ENCODE measurements at regions not wholly inside any gene's neighbourhood (a gene's known extent, or its start where the extent isn't known, plus 50 kb on each side); places are given as distances from the start of the nearest gene placed in this dataset.
A peak's percentile ranks its signal among the peaks of the same experiment; 100 is the strongest.

GRCh38 chr10:29841724-29842649 is 207.2 kb upstream of the SVIL start:
- no peaks in the 10 kb centered on the region for H3K9me3 ChIP-seq
- peak overlapping the region in 1 of 4 donors; percentile 0 for H3K4me3 ChIP-seq
- in situ Hi-C loops (cut with MboI; ENCODE audit: low pct_ligation_motif_present in 1 of 4, low pct_unique_long_range_greater_than_20kb in 1 of 4, low sequenced_read_pairs in 3 of 4), result no loop called here
- no peaks in the 10 kb centered on the region for H3K36me3 ChIP-seq
- peak overlapping the region; percentile 81 to 89 (median 84) for H3K27ac ChIP-seq
- peak; percentile 47 for DNase-seq
- H3K27me3 ChIP-seq, result no peaks in the 10 kb centered on the region
- intact Hi-C loops (cut with DNase I; ENCODE audit: low total_unique reads), result loop anchor here (5.0 kb wide), 1 partner anchor 40 kb away; no protein-coding TSS in a partner anchor
- peaks cover 0 to 22% (median 5%) of the 10 kb centered on the region in 4 donors for H3K4me1 ChIP-seq
- WGBS, 2 donors (ENCODE audit: low coverage in 1 of 2), result 60% methylated on average over 16 of the region's 16 CpGs; no CpG with 5 or more reads in 1 of the 2 donors
- TF ChIP-seq POLR2A (IDR thresholded peaks at IDR 0.05), result no peak
- peak; percentile 65 to 83 (median 79) for TF ChIP-seq POLR2AphosphoS5 (IDR thresholded peaks at IDR 0.05)
- TF ChIP-seq CTCF (IDR thresholded peaks at IDR 0.05), result no peak
- peak; percentile 92 for TF ChIP-seq EP300 (IDR thresholded peaks at IDR 0.05; ENCODE audit: low read depth)

- Histone ChIP-seq H3K27me3 (no peaks in the 10 kb centered on the region), H3K4me1 (peaks cover 0 to 22% (median 5%) of the 10 kb centered on the region in 4 donors), H3K27ac (peak overlapping the region; percentile 81 to 89 (median 84)), H3K36me3 (no peaks in the 10 kb centered on the region), H3K4me3 (no peak overlapping the region), H3K9me3 (no peaks in the 10 kb centered on the region)
- TF ChIP-seq POLR2AphosphoS5 (IDR thresholded peaks at IDR 0.05) (no peak), EP300 (IDR thresholded peaks at IDR 0.05; ENCODE audit: low read depth) (no peak)
- no peak for DNase-seq
- intact Hi-C loops (cut with DNase I; ENCODE audit: low total_unique reads), result loop anchor here (5.0 kb wide), 1 partner anchor 38 kb away; no protein-coding TSS in a partner anchor
- WGBS, 2 donors (ENCODE audit: low coverage in 1 of 2), result 27 to 68% methylated on average over 2 to 11 of the region's 11 CpGs
- in situ Hi-C loops (cut with MboI; ENCODE audit: low pct_ligation_motif_present in 1 of 4, low pct_unique_long_range_greater_than_20kb in 1 of 4, low sequenced_read_pairs in 3 of 4), result no loop called here
Measured at GRCh38 chr10:29840516-29841276, 205.9 kb upstream of the SVIL start.

GRCh38 chr10:29839826-29840515 is 205.2 kb upstream of the SVIL start:
- no peaks in the 10 kb centered on the region for H3K36me3 ChIP-seq
- intact Hi-C loops (cut with DNase I; ENCODE audit: low total_unique reads), result loop anchor here (5.0 kb wide), 1 partner anchor 38 kb away; no protein-coding TSS in a partner anchor
- peak overlapping the region; percentile 81 to 89 (median 84) for H3K27ac ChIP-seq
- in situ Hi-C loops (cut with MboI; ENCODE audit: low pct_ligation_motif_present in 1 of 4, low pct_unique_long_range_greater_than_20kb in 1 of 4, low sequenced_read_pairs in 3 of 4), result no loop called here
- H3K9me3 ChIP-seq, result no peaks in the 10 kb centered on the region
- H3K27me3 ChIP-seq, result no peaks in the 10 kb centered on the region
- no peak for DNase-seq
- H3K4me3 ChIP-seq, result no peak overlapping the region
- peaks cover 0 to 22% (median 5%) of the 10 kb centered on the region in 4 donors for H3K4me1 ChIP-seq
- WGBS, 2 donors (ENCODE audit: low coverage in 1 of 2), result 77 to 80% methylated on average over 5 to 9 of the region's 9 CpGs
- no peak for TF ChIP-seq POLR2A (IDR thresholded peaks at IDR 0.05)
- peak in 1 of 3 donors; percentile 37 for TF ChIP-seq POLR2AphosphoS5 (IDR thresholded peaks at IDR 0.05)
- no peak for TF ChIP-seq EP300 (IDR thresholded peaks at IDR 0.05; ENCODE audit: low read depth)

- Histone ChIP-seq H3K9me3 (no peaks in the 10 kb centered on the region), H3K27ac (peak overlapping the region; percentile 81 to 89 (median 84)), H3K4me3 (no peak overlapping the region), H3K27me3 (no peaks in the 10 kb centered on the region), H3K4me1 (peaks cover 0 to 22% (median 5%) of the 10 kb centered on the region in 4 donors), H3K36me3 (no peaks in the 10 kb centered on the region)
- TF ChIP-seq POLR2AphosphoS5 (IDR thresholded peaks at IDR 0.05), result peak; percentile 35 to 63 (median 50)
- TF ChIP-seq EP300 (IDR thresholded peaks at IDR 0.05; ENCODE audit: low read depth), result peak; percentile 93
- no peak for TF ChIP-seq POLR2A (IDR thresholded peaks at IDR 0.05)
- TF ChIP-seq CTCF (IDR thresholded peaks at IDR 0.05), result no peak
- DNase-seq, result peak; percentile 41
- in situ Hi-C loops (cut with MboI; ENCODE audit: low pct_ligation_motif_present in 1 of 4, low pct_unique_long_range_greater_than_20kb in 1 of 4, low sequenced_read_pairs in 3 of 4), result no loop called here
- intact Hi-C loops (cut with DNase I; ENCODE audit: low total_unique reads), result no loop called here
- WGBS, 2 donors (ENCODE audit: low coverage in 1 of 2), result 70% methylated on average over 4 of the region's 5 CpGs; no CpG with 5 or more reads in 1 of the 2 donors
Measured at GRCh38 chr10:29838539-29838938, 203.8 kb upstream of the SVIL start.
